ENCODE measurements at regions not wholly inside any gene's neighbourhood (a gene's known extent, or its start where the extent isn't known, plus 50 kb on each side); places are given as distances from the start of the nearest gene placed in this dataset.
"Not testable (repeated sequence)": the region's sequence is repeated elsewhere in the genome, so short reads cannot be mapped to it uniquely, and the experiment has no call there.

GRCh38 chr1:106398391-106398790 is 658.1 kb upstream of the PRMT6 start:
- no peaks in the 10 kb centered on the region for H3K4me1 ChIP-seq
- H3K27me3 ChIP-seq: no peaks in the 10 kb centered on the region
- no peak for DNase-seq (ENCODE audit: low spot score)
- H3K36me3 ChIP-seq: no peaks in the 10 kb centered on the region
- H3K27ac ChIP-seq: no peak overlapping the region
- no peaks in the 10 kb centered on the region for H3K9me3 ChIP-seq
- TF ChIP-seq CTCF (IDR thresholded peaks at IDR 0.05): no peak
- H3K4me3 ChIP-seq: no peak overlapping the region

- no peak for DNase-seq (ENCODE audit: low spot score)
- Histone ChIP-seq H3K4me1 (no peaks in the 10 kb centered on the region), H3K9me3 (no peaks in the 10 kb centered on the region), H3K27me3 (no peaks in the 10 kb centered on the region), H3K36me3 (no peaks in the 10 kb centered on the region), H3K4me3 (no peak overlapping the region), H3K27ac (no peak overlapping the region)
- no peak for TF ChIP-seq CTCF (IDR thresholded peaks at IDR 0.05)
Measured at GRCh38 chr1:106406114-106406513, 650.4 kb upstream of the PRMT6 start.

- not testable (repeated sequence) for H3K9me3 ChIP-seq; H3K27me3 ChIP-seq; H3K4me3 ChIP-seq; H3K27ac ChIP-seq; H3K4me1 ChIP-seq; H3K36me3 ChIP-seq; DNase-seq (ENCODE audit: low spot score)
Measured at GRCh38 chr1:106412321-106412720, 644.2 kb upstream of the PRMT6 start.

- Histone ChIP-seq H3K9me3 (no peaks in the 10 kb centered on the region), H3K4me3 (no peak overlapping the region), H3K27me3 (no peaks in the 10 kb centered on the region), H3K27ac (no peak overlapping the region), H3K36me3 (no peaks in the 10 kb centered on the region), H3K4me1 (no peaks in the 10 kb centered on the region)
- DNase-seq (ENCODE audit: low spot score): no peak
- no peak for TF ChIP-seq CTCF (IDR thresholded peaks at IDR 0.05)
Measured at GRCh38 chr1:106435269-106435668, 621.2 kb upstream of the PRMT6 start.

- H3K9me3 ChIP-seq: no peaks in the 10 kb centered on the region
- no peaks in the 10 kb centered on the region for H3K36me3 ChIP-seq
- TF ChIP-seq CTCF (IDR thresholded peaks at IDR 0.05): no peak
- H3K4me3 ChIP-seq: no peak overlapping the region
- no peak overlapping the region for H3K27ac ChIP-seq
- no peak for DNase-seq (ENCODE audit: low spot score)
- no peaks in the 10 kb centered on the region for H3K27me3 ChIP-seq
- H3K4me1 ChIP-seq: no peaks in the 10 kb centered on the region
Measured at GRCh38 chr1:106439475-106439874, 617.0 kb upstream of the PRMT6 start.

GRCh38 chr1:106447466-106447865 is 609.0 kb upstream of the PRMT6 start:
- no peaks in the 10 kb centered on the region for H3K4me1 ChIP-seq
- H3K9me3 ChIP-seq: no peaks in the 10 kb centered on the region
- H3K4me3 ChIP-seq: no peak overlapping the region
- H3K27ac ChIP-seq: no peak overlapping the region
- H3K36me3 ChIP-seq: no peaks in the 10 kb centered on the region
- no peak for TF ChIP-seq CTCF (IDR thresholded peaks at IDR 0.05)
- no peaks in the 10 kb centered on the region for H3K27me3 ChIP-seq
- DNase-seq (ENCODE audit: low spot score): no peak

Measured in right atrium auricular region (tissue), 2 donors.